ACHN (cell line): ENCODE measurements at regions not wholly inside any gene's neighbourhood (a gene's known extent, or its start where the extent isn't known, plus 50 kb on each side); places are given as distances from the start of the nearest gene placed in this dataset.
"Not testable (repeated sequence)": the region's sequence is repeated elsewhere in the genome, so short reads cannot be mapped to it uniquely, and the experiment has no call there.

Experiments used
- DNase-seq: peaks from one replicate; pipeline ENCODE4 v3.0.0-alpha.2; 2015
- in situ Hi-C: cut with HindIII; loops from 2 replicates; pipeline ENCODE4 v1.10.0; 2017; ENCODE audit warnings: low sequenced_read_pairs, low pct_ligation_motif_present, low pct_unique_long_range_greater_than_20kb

GRCh38 chr12:114616081-114616480 lies 67.9 kb downstream of the TBX3 start:
- in situ Hi-C loops, result no loop called here

DNA sequence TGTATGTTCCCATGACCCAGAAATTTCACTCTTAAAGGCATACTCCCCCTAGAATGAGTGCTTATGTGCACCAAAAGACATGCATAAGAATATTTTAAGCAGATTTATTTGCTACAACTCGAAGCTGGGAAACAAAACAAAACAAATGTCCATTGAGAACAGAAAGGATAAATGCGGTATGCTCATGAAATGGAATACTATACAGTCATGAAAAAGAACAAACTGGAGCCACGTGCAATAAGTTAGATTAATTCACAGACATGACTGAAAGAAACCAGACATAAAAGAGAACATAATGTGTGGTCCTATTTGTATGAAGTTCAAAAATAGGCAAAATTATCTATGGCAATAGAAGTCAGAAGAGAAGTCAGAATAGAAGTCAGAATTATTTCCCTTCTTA lies 69.9 kb downstream of the TBX3 start:
- in situ Hi-C loops, result no loop called here
- DNase-seq, result no peak

More at GRCh38 chr12:114616081-114616480, 67.9 kb downstream of the TBX3 start:
- no peak for DNase-seq

DNA sequence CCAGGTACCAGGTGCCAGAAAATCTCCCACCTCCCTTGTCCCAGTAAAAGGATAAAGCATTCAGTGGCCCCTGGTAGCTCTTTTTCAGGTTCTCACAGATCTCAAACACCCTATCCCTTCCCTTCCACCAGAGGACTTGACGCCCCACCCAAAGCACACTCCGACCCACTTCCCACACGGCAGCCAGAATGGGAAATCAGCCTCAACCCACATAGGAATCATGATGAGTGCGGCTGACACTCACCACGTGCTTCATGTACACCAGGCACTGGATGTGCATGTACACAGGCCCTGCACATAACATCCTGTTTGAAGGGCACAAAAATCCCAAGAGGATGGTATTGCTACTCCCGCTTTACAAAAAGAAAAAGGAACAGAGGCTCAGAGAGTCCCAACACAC lies 71.9 kb downstream of the TBX3 start:
- in situ Hi-C loops, result no loop called here
- no peak for DNase-seq

DNA sequence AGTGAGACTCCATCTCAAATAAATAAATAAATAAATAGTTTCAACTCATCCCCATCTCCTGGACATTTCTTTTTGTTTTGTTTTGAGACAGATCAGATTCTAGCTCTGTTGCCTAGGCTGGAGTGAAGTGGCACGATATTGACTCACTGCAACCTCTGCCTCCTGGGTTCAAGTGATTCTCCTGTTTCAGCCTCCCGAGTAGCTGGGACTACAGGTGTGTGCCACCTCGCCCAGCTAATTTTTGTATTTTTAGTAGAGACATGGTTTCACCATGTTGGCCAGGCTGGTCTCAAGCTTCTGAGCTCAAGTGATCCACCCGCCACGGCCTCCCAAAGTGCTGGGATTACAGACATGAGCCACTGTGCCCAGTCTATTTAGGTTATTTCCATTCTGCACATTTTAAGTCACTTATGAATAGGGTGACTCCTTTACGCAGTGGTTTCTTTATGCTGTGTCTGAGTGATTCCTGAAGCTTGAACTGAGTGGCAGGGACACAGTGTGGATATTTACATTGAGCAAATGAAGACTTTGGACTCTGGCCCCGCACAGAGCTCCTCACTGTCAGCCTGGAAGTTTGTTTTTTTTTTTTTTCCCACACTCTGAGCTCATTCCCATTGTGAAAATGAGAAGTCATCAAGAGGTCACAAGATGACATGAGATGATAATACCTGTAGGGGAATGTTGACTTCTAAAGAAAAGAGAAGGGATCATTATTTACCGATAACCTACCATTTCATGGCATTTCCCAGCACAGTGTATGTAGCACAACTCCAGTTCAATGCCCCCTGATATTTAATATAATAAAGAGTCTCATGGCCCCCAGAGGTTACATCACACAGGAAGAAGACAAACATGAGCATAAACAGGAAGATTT lies 72.6 kb downstream of the TBX3 start:
- in situ Hi-C loops, result no loop called here
- DNase-seq, result no peak

- DNase-seq, result no peak
- in situ Hi-C loops, result no loop called here
Observed at GRCh38 chr12:114608509-114608908, 75.5 kb downstream of the TBX3 start.

DNA sequence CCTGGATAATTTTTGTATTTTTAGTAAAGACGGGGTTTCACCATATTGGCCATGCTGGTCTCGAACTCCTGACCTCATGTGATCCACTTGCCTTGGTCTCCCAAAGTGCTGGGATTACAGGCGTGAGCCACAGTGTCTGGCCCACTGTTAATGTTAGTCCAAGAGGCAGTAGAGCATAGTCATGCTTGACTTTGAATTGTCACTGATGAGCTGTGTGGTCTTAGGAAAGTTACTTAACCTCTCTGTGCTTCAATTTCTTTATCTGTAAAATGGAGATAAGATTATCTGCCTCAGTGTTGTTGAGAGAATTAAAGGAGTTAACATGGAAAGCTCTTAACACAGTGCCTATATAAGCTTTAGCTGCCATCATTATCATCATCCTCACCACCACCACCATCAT lies 78.1 kb downstream of the TBX3 start:
- in situ Hi-C loops, result no loop called here
- DNase-seq, result no peak

- in situ Hi-C loops, result no loop called here
- no peak for DNase-seq
Observed at GRCh38 chr12:114604606-114605005, 79.4 kb downstream of the TBX3 start.

DNA sequence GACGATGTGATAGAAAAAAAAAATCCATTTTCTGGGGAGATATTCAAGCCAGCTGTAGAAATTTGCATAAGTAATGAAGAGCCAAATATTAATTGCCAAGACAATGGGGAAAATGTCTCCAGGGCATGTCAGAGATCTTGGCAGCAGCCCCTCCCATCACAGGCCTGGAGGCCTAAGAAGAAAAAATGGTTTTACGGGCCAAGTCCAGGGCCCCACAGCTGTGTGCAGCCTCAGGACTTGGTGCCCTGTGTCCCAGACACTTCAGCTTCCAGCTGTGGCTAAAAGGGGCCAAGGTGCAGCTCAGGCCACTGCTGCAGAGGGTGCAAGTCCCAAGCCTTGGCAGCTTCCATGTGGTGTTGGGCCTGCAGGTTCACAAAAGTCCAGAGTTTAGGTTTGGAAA lies 83.4 kb downstream of the TBX3 start:
- in situ Hi-C loops, result not testable (repeated sequence)

DNA sequence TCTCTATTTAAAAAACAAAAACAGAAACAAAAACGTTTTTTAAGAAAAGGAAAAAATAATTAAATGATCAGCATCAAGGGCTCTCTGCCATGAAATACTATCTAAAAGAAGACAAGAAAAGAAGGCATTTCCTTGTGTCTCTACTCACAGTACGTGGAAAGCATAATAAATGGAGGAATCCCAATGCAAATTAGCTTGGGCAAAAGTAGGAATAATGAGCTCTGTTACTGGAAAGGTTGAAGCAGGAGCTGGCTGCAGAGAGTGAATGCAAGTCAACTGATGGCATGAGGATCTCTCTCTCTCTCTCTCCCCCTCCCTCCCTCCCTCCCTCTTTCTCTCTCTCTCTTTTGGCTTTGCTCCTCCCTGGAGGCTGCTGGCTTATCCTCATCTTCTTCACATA lies 85.9 kb downstream of the TBX3 start:
- DNase-seq, result no peak
- in situ Hi-C loops, result no loop called here

More for the DNA sequence above, 83.4 kb downstream of the TBX3 start:
- not testable (repeated sequence) for DNase-seq

DNA sequence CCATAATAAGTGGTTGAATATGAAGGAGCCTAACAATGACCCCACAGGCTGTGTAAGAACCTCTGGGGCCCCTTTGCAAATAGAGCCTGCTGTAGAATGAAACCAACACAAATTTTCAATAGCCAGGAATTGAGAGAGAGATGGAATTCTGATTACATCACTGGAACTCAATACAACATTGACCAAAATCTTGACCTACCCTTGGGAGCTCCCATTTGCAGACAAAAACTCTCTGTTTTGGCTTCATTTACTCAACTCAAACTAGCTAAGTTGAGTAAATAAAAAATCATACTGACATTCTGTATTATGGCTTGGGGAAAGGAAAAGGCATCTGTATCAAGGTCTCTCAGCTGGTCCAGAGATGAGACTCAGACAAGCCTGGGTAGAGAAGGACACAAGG lies 91.0 kb downstream of the TBX3 start:
- no peak for DNase-seq
- in situ Hi-C loops, result no loop called here

- in situ Hi-C loops, result no loop called here
- DNase-seq, result no peak
Observed at GRCh38 chr12:114588061-114588460, 95.9 kb downstream of the TBX3 start.

DNA sequence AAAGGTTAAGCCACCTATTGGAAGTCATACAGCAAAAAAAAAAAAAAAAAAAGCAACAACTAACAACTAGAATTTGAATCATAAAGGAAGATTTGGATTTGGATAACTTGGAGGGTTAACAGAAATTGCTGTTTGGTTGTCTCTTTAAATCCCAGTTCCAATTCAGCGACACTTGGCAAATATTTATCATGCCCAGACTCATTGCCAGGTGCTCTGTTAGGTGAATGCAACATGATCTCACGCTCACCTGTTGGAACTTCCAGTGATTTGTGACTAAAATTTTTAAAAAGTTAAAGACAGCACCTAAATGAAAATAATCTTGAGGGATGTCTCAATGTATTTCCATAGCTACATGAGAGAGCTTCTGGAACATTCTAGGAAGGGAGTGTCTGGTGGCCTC lies 103.7 kb downstream of the TBX3 start:
- no peak for DNase-seq
- in situ Hi-C loops, result no loop called here

DNA sequence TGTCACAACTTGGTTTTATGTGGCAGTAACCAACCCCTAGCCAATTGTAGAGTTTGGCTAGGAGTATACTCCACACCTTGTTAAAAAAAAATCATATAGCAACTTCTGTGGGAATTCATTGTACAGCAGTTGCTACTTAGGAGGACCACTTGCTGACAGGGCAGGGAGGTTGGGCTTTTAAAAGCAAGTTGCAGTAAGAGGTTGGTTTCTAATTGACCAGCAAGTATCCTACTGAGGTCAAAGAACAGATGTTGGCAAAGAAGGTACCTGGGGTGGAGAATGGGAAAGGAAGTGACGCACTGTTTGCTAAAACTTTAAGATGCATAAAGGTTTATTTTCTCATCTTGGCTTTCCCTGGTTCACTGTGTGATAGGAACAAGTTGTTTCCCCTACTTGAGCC lies 104.6 kb downstream of the TBX3 start:
- in situ Hi-C loops, result no loop called here
- no peak for DNase-seq

DNA sequence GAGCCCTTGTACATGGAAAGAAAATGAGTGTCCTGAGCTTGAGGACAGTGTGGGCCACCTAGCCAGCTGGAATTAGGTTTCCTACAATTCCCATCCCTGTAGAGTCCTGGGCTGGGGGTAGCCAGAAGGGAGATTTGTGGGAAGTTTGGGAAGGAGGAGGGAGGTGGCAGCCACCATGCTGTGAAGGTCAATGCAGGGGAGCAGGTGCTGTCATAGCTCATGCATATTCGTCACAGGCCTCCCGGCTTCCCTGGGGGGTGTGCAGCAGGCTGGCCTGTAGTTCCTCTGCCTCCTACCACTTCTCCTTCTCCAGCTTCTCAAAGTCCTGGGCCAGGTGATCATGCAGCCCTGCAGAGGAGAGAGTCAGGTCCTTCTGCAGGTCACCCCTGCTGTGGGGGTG lies 121.3 kb downstream of the TBX3 start:
- no peak for DNase-seq
- in situ Hi-C loops, result no loop called here

- DNase-seq, result no peak
- in situ Hi-C loops, result no loop called here
Observed at GRCh38 chr12:114555451-114555850, 128.5 kb downstream of the TBX3 start.

GRCh38 chr12:114547636-114548035 lies 136.3 kb downstream of the TBX3 start:
- DNase-seq, result no peak
- in situ Hi-C loops, result no loop called here

DNA sequence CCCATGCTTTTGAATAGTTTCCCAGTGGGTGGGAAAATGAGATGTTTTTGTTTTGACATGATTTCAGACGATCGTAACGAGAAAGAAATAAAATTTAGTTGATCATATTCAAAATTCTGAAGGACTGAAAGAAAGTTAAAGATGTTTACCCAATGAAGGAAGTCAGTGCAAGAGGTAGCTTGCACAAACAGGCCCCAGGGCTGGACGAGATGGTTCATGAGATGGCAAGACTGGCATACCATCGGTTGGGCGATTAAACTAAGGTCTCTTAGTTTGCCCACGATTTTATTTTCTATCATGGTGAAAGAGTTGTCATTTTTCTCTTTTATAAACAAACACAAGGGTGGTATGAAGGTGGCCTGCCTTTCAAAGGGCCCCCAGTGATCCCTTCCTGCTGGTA lies 124.5 kb upstream of the TBX5 start:
- no peak for DNase-seq
- in situ Hi-C loops, result no loop called here

- in situ Hi-C loops, result no loop called here
- no peak for DNase-seq
Observed at GRCh38 chr12:114529966-114530365, 124.0 kb upstream of the TBX5 start.

DNA sequence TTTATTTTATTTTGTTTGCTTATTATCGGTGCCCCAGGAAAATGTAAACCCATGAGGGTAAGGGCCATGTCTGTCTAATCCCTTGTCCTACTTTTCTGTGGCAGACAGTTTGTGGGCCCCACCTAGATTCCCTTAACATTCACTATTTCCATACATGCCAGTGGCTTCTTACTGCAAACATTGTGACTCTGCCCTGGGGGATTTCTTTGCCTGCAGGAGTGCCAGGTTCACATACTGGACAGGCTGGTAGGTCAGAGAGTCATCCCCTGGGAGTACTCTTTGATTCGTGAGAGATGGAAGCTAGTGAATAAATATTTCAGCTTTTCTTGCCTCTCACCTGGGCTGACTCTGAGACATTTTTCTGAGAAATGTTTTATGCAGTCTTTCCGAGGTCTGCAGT lies 122.8 kb upstream of the TBX5 start:
- DNase-seq, result no peak
- in situ Hi-C loops, result no loop called here

DNA sequence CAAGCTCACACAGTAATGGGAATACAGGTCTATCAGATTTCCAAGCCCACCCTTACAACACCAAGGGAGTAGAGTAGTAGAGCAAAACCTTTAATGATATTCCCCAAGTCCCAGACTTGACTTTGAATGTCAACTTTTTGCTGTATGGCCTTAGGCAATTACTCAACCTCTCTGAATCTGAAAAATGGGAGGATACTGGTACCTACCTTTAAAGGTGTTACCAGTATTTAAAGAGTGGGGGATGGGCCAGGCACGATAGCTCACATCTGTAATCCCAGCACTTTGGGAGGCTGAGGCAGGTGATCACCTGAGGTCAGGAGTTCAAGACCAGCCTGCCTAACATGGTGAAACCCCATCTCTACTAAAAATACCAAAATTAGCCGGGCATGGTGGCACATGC lies 115.2 kb upstream of the TBX5 start:
- in situ Hi-C loops, DNase-seq: not testable (repeated sequence)
